Uterus (tissue), 3 donors: ENCODE measurements at regions not wholly inside any gene's neighbourhood (a gene's known extent, or its start where the extent isn't known, plus 50 kb on each side); places are given as distances from the start of the nearest gene placed in this dataset.
"Not testable (repeated sequence)": the region's sequence is repeated elsewhere in the genome, so short reads cannot be mapped to it uniquely, and the experiment has no call there.

Source experiments
- DNase-seq, 2 donors: peaks; one replicate each; pipeline ENCODE4 v3.0.0-alpha.2; 2019 to 2020
- H3K27ac ChIP-seq, 2 donors: fragments of 200-600 bp; sonication (generic); 1 replicate in 1 of 2; 2 replicates in 1 of 2; pipeline ENCODE4 v1.5.1; 2016 to 2018
- H3K27me3 ChIP-seq, 2 donors: fragments of 200-600 bp; sonication (generic); one replicate each; pipeline ENCODE4 v1.5.1; 2018 to 2019; ENCODE audit warnings: control low read depth in 1 of 2
- H3K36me3 ChIP-seq, 2 donors: fragments of 200-600 bp; sonication (generic); one replicate each; pipeline ENCODE4 v1.5.1; 2019; ENCODE audit warnings: control low read depth in 1 of 2
- H3K4me1 ChIP-seq, 2 donors: fragments of 200-600 bp; sonication (generic); one replicate each; pipeline ENCODE4 v1.5.1; 2018 to 2019; ENCODE audit warnings: control low read depth in 1 of 2
- H3K4me3 ChIP-seq, 2 donors: fragments of 200-600 bp; sonication (generic); 1 replicate in 1 of 2; 2 replicates in 1 of 2; pipeline ENCODE4 v1.5.1; 2018 to 2019; ENCODE audit warnings: mild to moderate bottlenecking in 1 of 2
- H3K9me3 ChIP-seq, 2 donors: fragments of 200-600 bp; sonication (generic); one replicate each; pipeline ENCODE4 v1.5.1; 2019; ENCODE audit warnings: control low read depth in 1 of 2
- CTCF ChIP-seq, 4 experiments: fragments of 200-600 bp in 2 of 4; fragments of 450-650 bp in 2 of 4; sonication (generic) in 2 of 4; IDR thresholded peaks; one replicate each; pipeline ENCODE4 v1.5.1; 2016 to 2019; ENCODE audit warnings: antibody characterized with exemption in 4 of 4, mild to moderate bottlenecking in 2 of 4, moderate library complexity in 1 of 4
- POLR2A ChIP-seq, 2 donors: fragments of 450-650 bp; IDR thresholded peaks; one replicate each; pipeline ENCODE4 v1.6.1; 2016; ENCODE audit warnings: antibody characterized with exemption in 2 of 2, mild to moderate bottlenecking in 1 of 2, moderate library complexity in 1 of 2
- intact Hi-C: fragments of 100-400 bp; cut with DNase I; formaldehyde crosslinking; loops from one replicate; pipeline ENCODE4 v1.15.1; 2023; ENCODE audit warnings: low total_unique reads
- donor health status: DM: yes; HTN: yes; CAD: no.

- intact Hi-C loops, result no loop called here
- Histone ChIP-seq H3K4me3 (no peak overlapping the region), H3K4me1 (no peaks in the 10 kb centered on the region), H3K36me3 (no peaks in the 10 kb centered on the region), H3K9me3 (no peaks in the 10 kb centered on the region), H3K27me3 (no peaks in the 10 kb centered on the region), H3K27ac (no peak overlapping the region)
- DNase-seq, result no peak
- TF ChIP-seq POLR2A (IDR thresholded peaks at IDR 0.05), result no peak
- no peak for TF ChIP-seq CTCF (IDR thresholded peaks at IDR 0.05)
Observed at GRCh38 chr5:78719504-78720219, 71.1 kb upstream of the LHFPL2 start.

- intact Hi-C loops, result no loop called here
- Histone ChIP-seq H3K4me1 (no peaks in the 10 kb centered on the region), H3K36me3 (no peaks in the 10 kb centered on the region), H3K4me3 (no peak overlapping the region), H3K27ac (no peak overlapping the region), H3K27me3 (no peaks in the 10 kb centered on the region), H3K9me3 (no peaks in the 10 kb centered on the region)
- TF ChIP-seq POLR2A (IDR thresholded peaks at IDR 0.05), result no peak
- TF ChIP-seq CTCF (IDR thresholded peaks at IDR 0.05), result no peak
- no peak for DNase-seq
Observed at GRCh38 chr5:78718824-78719223, 70.3 kb upstream of the LHFPL2 start.

- intact Hi-C loops, result no loop called here
- Histone ChIP-seq H3K27ac (no peak overlapping the region), H3K4me1 (no peaks in the 10 kb centered on the region), H3K9me3 (no peaks in the 10 kb centered on the region), H3K4me3 (no peak overlapping the region), H3K36me3 (no peaks in the 10 kb centered on the region), H3K27me3 (no peaks in the 10 kb centered on the region)
- DNase-seq, result no peak
- TF ChIP-seq POLR2A (IDR thresholded peaks at IDR 0.05) (no peak), CTCF (IDR thresholded peaks at IDR 0.05) (no peak)
Observed at GRCh38 chr5:78717674-78718584, 69.4 kb upstream of the LHFPL2 start.

GRCh38 chr5:78716206-78716605, 67.6 kb upstream of the LHFPL2 start:
- no peak overlapping the region for H3K4me3 ChIP-seq
- intact Hi-C loops, result no loop called here
- H3K36me3 ChIP-seq, result no peaks in the 10 kb centered on the region
- TF ChIP-seq CTCF (IDR thresholded peaks at IDR 0.05), result no peak
- TF ChIP-seq POLR2A (IDR thresholded peaks at IDR 0.05), result no peak
- H3K27me3 ChIP-seq, result no peaks in the 10 kb centered on the region
- H3K4me1 ChIP-seq, result no peaks in the 10 kb centered on the region
- H3K9me3 ChIP-seq, result no peaks in the 10 kb centered on the region
- no peak for DNase-seq
- H3K27ac ChIP-seq, result no peak overlapping the region

- H3K9me3 ChIP-seq, H3K4me3 ChIP-seq, H3K4me1 ChIP-seq, H3K36me3 ChIP-seq, H3K27ac ChIP-seq, intact Hi-C loops, H3K27me3 ChIP-seq, DNase-seq: not testable (repeated sequence)
Observed at GRCh38 chr5:78715351-78715750, 66.8 kb upstream of the LHFPL2 start.

- H3K4me1 ChIP-seq, H3K27ac ChIP-seq, H3K27me3 ChIP-seq, DNase-seq, H3K36me3 ChIP-seq, intact Hi-C loops, H3K9me3 ChIP-seq, H3K4me3 ChIP-seq: not testable (repeated sequence)
Observed at GRCh38 chr5:78711670-78712069, 63.1 kb upstream of the LHFPL2 start.

GRCh38 chr5:78709729-78710430, 61.3 kb upstream of the LHFPL2 start:
- H3K9me3 ChIP-seq, H3K27ac ChIP-seq, intact Hi-C loops, DNase-seq, H3K4me1 ChIP-seq, H3K27me3 ChIP-seq, H3K36me3 ChIP-seq, H3K4me3 ChIP-seq: not testable (repeated sequence)
